ENCODE measurements at regions not wholly inside any gene's neighbourhood (a gene's known extent, or its start where the extent isn't known, plus 50 kb on each side); places are given as distances from the start of the nearest gene placed in this dataset.

- no TSS peak for BruUV-seq (replicated peaks)
- ChIA-PET CTCF (ENCODE audit: low intra/inter-chr PET ratio, low total read pairs) (no interaction called here), POLR2A (no interaction called here)
- DNase-seq (ENCODE audit: low spot score) (no peak), FAIRE-seq (no peak), ATAC-seq (no peak)
- H3K27me3 ChIP-seq (ENCODE audit: control insufficient read depth in 1 of 2, insufficient read depth in 2 of 2, low read length in 2 of 2) = peaks cover 0 to 5% of the 10 kb centered on the region in 2 experiments; a peak in 1 of 5 replicates
- H3K4me1 ChIP-seq (ENCODE audit: insufficient read depth, low read length) = no peaks in the 10 kb centered on the region
- in situ Hi-C loops (cut with HindIII; ENCODE audit: extremely low pct_ligation_motif_present, low pct_unique_long_range_greater_than_20kb) = no loop called here
- WGBS (ENCODE audit: low lambda C conversion rate) = 0% methylated on average over 1 of the region's 1 CpG
- no peaks in the 10 kb centered on the region for H3K36me3 ChIP-seq (replicated peaks in 1 of 2; ENCODE audit: control insufficient read depth in 1 of 2, insufficient read depth in 2 of 2, low read length in 2 of 2)
- H4K20me1 ChIP-seq (ENCODE audit: insufficient read depth, low read length) = no peaks in the 10 kb centered on the region
- no peak overlapping the region for H3K4me2 ChIP-seq (ENCODE audit: low read depth, low read length)
- no peak overlapping the region for H3K9ac ChIP-seq (ENCODE audit: insufficient read depth, low read depth, low read length)
- no peak for TF ChIP-seq ZMYM4 (CRISPR knock-in tag; IDR thresholded peaks at IDR 0.05)
- peak; percentile 58; the same call in 1 of the 2 replicates for TF ChIP-seq ATF7 (IDR thresholded peaks at IDR 0.05)
- TF ChIP-seq ATF7 (CRISPR knock-in tag; IDR thresholded peaks at IDR 0.05) = no peak
- intact Hi-C loops (cut with micrococcal nuclease; ENCODE audit: unreplicated experiment) = no loop called here
- no peaks in the 10 kb centered on the region for H3K79me2 ChIP-seq (ENCODE audit: insufficient read depth, low read length)
- peaks cover 7% of the 10 kb centered on the region; the same call in 1 of the 2 replicates for H3K9me3 ChIP-seq (ENCODE audit: low read length)
- H2AFZ ChIP-seq (ENCODE audit: low read length) = no peak overlapping the region
- no peak overlapping the region for H3K27ac ChIP-seq (ENCODE audit: extremely low read length, insufficient read depth, low read length)
- H3K4me3 ChIP-seq (replicated peaks in 1 of 3; ENCODE audit: insufficient read depth in 1 of 3, low read depth in 2 of 3, low read length in 3 of 3) = no peak overlapping the region
These were observed 250.0 kb upstream of the ADGRL2 start for GRCh38 chr1:81550753-81551152.

- 0% methylated on average over 1 of the region's 1 CpG for WGBS (ENCODE audit: low lambda C conversion rate)
- H3K9ac ChIP-seq (ENCODE audit: insufficient read depth, low read depth, low read length) = no peak overlapping the region
- no peak overlapping the region for H3K4me2 ChIP-seq (ENCODE audit: low read depth, low read length)
- BruUV-seq (replicated peaks) = no TSS peak
- H3K9me3 ChIP-seq (ENCODE audit: low read length) = no peaks in the 10 kb centered on the region
- in situ Hi-C loops (cut with HindIII; ENCODE audit: extremely low pct_ligation_motif_present, low pct_unique_long_range_greater_than_20kb) (no loop called here), intact Hi-C loops (cut with micrococcal nuclease; ENCODE audit: unreplicated experiment) (no loop called here)
- no peaks in the 10 kb centered on the region for H4K20me1 ChIP-seq (ENCODE audit: insufficient read depth, low read length)
- ATAC-seq (peak; percentile 66), FAIRE-seq (no peak), DNase-seq (ENCODE audit: low spot score) (peak; percentile 8)
- peaks cover 0 to 5% of the 10 kb centered on the region in 2 experiments; a peak in 1 of 5 replicates for H3K27me3 ChIP-seq (ENCODE audit: control insufficient read depth in 1 of 2, insufficient read depth in 2 of 2, low read length in 2 of 2)
- CTCF ChIA-PET (ENCODE audit: low intra/inter-chr PET ratio, low total read pairs) = no interaction called here
- H3K4me1 ChIP-seq (ENCODE audit: insufficient read depth, low read length) = no peaks in the 10 kb centered on the region
- H3K4me3 ChIP-seq (replicated peaks in 1 of 3; ENCODE audit: insufficient read depth in 1 of 3, low read depth in 2 of 3, low read length in 3 of 3) = no peak overlapping the region
- H3K27ac ChIP-seq (ENCODE audit: extremely low read length, insufficient read depth, low read length) = no peak overlapping the region
- POLR2A ChIA-PET = no interaction called here
- H2AFZ ChIP-seq (ENCODE audit: low read length) = no peak overlapping the region
- no peaks in the 10 kb centered on the region for H3K79me2 ChIP-seq (ENCODE audit: insufficient read depth, low read length)
- no peaks in the 10 kb centered on the region for H3K36me3 ChIP-seq (replicated peaks in 1 of 2; ENCODE audit: control insufficient read depth in 1 of 2, insufficient read depth in 2 of 2, low read length in 2 of 2)
- no peak for TF ChIP-seq KLF15 (CRISPR knock-in tag; IDR thresholded peaks at IDR 0.05; ENCODE audit: borderline replicate concordance)
- peak; percentile 28; the same call in 1 of the 2 replicates for TF ChIP-seq FOXA3 (CRISPR knock-in tag; IDR thresholded peaks at IDR 0.05)
- TF ChIP-seq CEBPG (CRISPR knock-in tag; IDR thresholded peaks at IDR 0.05) = no peak
- TF ChIP-seq ARHGAP35 (CRISPR knock-in tag; IDR thresholded peaks at IDR 0.05; ENCODE audit: borderline replicate concordance) = no peak
- TF ChIP-seq ZC3H13 (CRISPR knock-in tag; IDR thresholded peaks at IDR 0.05) = no peak
- no peak for TF ChIP-seq AGO2 (optimal IDR thresholded peaks at IDR 0.05; ENCODE audit: low read depth, low read length)
- TF ChIP-seq ZNF451 (CRISPR knock-in tag; IDR thresholded peaks at IDR 0.05) = no peak
- TF ChIP-seq CTCF (CRISPR knock-in tag; IDR thresholded peaks at IDR 0.05) = peak; percentile 48
- TF ChIP-seq NFKB2 (CRISPR knock-in tag; IDR thresholded peaks at IDR 0.05; ENCODE audit: borderline replicate concordance) = no peak
- TF ChIP-seq ATF4 (CRISPR knock-in tag; IDR thresholded peaks at IDR 0.05) = no peak
These were observed 251.1 kb upstream of the ADGRL2 start for GRCh38 chr1:81549588-81550127.

Measured in HepG2 (cell line).